NCI-H2107 (cell line): ENCODE measurements at regions not wholly inside any gene's neighbourhood (a gene's known extent, or its start where the extent isn't known, plus 50 kb on each side); places are given as distances from the start of the nearest gene placed in this dataset.

ENCODE experiments used
- DNase-seq: peaks from one replicate; lab custom pipeline; 2025; lab: John Stamatoyannopoulos, UW

- no peak for DNase-seq
These were observed 424.9 kb downstream of the INSC start for GRCh38 chr11:15539645-15540044.

DNA sequence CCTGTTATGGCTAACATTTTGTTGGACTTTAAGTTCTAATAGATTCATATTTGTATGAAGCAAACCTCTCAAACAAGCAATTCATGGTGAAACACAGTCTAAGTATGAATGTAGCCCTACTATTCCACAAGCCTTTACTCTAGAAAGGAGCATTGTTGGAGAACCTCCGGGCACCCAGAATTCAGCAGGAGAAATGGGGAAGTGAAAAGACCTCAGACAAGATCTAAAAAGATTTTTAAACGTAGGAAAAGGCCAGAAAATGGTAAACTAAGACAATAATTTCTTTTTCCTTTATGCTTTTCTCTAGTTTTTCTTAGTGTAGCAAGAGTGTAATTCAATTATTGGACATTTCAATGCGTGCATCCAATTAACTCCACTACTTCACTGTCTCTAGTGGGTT is 426.4 kb downstream of the INSC start:
- DNase-seq, result no peak

- no peak for DNase-seq
These were observed 429.6 kb downstream of the INSC start for GRCh38 chr11:15544353-15544752.

DNA sequence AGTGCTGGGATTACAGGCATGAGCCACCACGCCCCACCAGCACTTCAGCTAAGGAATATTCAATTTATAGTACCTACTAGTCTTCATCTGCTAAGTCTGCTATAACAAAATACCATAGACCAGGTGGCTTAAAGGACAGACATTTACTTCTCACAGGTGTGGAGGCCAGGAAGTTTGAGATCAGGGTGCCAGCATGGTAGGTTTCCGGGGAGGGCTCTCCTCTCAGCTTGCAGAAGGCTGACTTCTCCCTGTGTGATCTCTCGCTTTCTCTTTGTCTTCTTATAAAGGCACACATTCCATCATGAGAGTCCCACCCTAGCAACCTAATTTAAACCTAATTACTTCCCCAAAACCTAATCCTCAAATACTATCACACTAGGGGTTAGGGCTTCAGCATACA is 433.0 kb downstream of the INSC start:
- DNase-seq, result no peak

DNA sequence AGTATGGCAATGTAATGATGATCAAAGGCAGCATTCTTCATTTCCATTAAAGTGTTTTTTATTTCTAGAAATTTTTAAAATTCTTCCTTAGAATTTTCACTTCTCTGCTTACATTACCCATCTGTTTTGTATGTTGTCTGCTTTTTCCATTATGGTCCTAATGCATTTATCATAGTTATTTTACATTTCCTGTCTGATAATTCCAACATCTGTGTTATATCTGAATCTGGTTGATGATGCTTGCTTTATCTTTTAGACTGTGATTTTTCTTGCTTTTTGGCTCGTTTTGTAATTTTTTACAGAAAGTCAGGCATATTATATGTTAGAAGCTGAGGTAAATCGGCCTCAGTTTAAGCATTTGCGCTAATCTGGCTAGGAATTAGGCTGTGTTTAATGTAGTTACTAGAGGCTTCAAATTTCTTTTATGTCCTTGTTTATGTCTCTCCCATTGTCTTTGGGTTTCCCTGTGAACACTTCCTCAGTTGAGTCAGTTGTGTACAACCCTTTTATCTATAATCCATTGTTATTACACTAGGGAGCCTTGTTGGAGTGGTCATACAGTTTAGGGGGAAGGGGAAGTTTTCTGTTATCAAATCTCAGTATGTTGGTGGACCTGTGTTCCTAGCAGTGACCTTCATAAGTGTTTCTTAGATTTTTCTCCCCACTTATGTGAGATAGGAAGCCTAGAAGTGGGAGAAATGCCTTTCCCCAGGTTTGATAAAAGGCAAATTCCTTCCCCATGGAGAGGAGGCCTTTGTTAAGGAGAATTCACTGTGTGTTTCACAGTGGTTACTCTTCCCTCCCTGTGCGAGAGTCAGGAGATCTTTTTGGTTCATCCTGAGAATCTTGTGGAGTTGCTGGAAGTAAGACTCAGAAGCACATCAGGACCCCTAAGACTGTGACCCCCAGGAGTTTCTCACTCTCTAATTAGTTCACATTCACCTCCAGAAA is 437.5 kb downstream of the INSC start:
- DNase-seq, result no peak

- DNase-seq, result no peak
These were observed 440.4 kb downstream of the INSC start for GRCh38 chr11:15555161-15555560.

GRCh38 chr11:15557457-15558230 is 442.9 kb downstream of the INSC start:
- no peak for DNase-seq

GRCh38 chr11:15558513-15559181 is 443.9 kb downstream of the INSC start:
- no peak for DNase-seq

DNA sequence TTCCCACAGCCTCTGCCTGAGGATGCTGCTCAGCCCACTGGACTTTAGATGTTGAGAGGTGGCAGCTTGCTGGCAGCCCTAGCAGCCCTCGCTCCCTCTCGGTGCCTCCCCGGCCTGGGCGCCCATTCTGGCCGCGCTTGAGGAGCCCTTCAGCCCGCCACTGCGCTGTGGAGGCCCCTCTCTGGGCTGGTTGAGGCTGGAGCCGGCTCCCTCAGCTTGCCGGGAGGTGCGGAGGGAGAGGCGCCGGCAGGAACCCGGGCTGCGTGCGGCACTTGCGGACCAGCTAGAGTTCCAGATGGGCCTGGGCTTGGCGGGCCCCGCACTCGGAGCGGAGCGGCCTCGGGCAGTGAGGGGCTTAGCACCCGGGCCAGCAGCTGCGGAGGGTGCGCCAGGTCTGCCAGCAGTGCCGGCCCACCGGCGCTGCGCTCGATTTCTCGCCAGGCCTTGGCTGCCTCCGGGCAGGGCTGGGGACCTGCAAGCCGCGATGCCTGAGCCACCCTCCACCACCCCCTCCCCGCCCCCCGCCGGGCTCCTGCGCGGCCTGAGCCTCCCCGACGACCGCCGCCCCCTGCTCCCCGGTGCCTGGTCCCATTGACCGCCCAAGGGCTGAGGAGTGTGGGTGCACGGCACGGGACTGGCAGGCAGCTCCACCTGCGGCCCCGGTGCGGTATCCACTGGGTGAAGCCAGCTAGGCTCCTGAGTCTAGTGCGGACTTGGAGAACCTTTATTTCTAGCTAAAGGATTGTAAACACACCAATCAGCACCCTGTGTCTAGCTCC is 446.2 kb downstream of the INSC start:
- DNase-seq, result no peak

DNA sequence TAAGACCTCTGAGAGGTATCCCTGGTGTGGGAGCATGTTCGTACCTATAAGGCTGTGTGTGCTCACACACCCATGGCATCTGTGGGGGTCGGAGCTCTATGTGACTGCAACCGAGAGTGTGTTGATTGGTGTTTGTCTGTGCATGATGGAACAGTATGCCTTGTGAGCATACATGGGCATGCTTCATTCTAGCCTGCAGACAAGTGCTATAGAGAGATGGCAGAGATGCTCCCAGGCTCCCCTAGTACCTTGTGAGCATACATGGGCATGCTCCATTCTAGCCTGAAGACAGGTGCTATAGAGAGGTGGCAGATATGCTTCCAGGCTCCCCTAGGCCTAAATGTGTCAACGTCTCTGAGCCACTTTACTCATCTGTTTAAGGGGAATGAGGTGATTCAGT is 447.5 kb downstream of the INSC start:
- DNase-seq, result no peak

GRCh38 chr11:15563054-15563453 is 448.3 kb downstream of the INSC start:
- peak; percentile 59 for DNase-seq

GRCh38 chr11:15565880-15566279 is 451.2 kb downstream of the INSC start:
- peak; percentile 86 for DNase-seq

GRCh38 chr11:15568440-15568839 is 453.7 kb downstream of the INSC start:
- no peak for DNase-seq

DNA sequence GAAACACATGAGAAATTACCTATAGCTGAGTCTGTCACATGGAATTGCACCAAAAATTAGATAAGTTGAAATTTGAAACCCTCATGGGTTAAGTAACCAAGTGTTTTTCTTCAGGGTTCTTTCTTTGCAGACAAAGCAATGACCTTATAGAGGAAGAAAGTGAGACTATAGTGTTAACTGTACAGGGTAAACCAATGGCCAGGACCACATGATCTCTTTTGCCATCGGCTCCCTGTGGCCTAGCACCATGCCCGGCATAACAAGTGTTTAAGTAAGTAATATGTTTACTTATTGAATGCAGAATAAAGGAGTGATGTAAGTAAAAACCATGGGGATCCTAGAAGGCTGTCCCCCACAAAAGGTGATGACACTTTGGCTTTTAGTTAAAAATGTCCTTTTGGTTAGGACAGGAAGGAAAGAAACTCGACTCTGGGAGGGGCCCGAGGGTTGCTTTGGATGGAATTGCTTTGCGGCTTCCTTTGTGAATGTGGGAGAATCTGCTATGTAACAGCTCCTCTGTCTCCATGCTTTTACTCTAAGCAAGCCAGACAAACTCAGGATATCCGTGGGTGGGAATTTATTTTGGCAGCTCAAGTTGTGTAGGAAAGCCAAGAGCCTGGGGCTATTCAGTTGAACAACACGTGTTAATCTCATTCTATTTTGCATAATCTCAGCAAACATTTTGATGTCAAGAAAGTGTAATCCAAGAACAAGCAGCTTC is 454.7 kb downstream of the INSC start:
- no peak for DNase-seq

DNA sequence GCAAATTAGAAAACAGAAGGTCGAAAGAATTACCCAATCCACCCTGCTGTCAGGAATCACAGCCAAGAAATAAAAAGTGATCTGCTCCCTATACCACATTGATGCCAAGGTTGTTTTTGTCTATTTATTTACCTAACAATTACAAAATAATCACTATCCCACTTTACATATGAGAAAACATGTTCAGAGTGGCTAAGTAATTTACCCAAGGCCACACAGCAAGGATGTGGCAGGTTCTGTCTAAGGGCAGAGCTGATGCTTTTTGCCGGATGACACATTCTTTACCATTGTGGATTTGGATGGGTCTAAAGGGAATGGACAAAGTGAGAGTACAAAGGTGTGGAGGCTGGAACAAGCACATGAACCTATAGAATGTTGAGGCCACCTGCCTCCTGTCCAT is 460.7 kb downstream of the INSC start:
- DNase-seq, result no peak

- no peak for DNase-seq
These were observed 462.0 kb downstream of the INSC start for GRCh38 chr11:15576769-15577168.

DNA sequence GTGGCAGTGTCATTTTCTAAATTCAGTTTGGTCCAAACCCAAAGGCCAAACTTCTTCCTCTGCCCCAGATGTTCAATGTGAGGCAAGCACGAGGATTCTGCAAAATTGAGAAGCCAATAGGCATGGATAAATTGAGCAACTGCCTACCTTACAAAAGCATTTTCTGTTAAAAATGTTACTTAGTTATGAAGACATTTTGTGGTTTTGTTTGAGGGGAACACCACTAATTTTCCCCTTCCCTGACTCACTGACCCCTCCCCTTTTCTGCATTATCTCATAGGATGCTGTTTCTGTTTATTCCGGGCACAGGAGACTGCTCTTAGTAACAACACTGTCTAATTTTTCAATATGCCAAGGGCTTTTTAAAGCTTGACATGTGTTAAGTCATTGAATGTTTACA is 462.8 kb downstream of the INSC start:
- DNase-seq, result no peak

DNA sequence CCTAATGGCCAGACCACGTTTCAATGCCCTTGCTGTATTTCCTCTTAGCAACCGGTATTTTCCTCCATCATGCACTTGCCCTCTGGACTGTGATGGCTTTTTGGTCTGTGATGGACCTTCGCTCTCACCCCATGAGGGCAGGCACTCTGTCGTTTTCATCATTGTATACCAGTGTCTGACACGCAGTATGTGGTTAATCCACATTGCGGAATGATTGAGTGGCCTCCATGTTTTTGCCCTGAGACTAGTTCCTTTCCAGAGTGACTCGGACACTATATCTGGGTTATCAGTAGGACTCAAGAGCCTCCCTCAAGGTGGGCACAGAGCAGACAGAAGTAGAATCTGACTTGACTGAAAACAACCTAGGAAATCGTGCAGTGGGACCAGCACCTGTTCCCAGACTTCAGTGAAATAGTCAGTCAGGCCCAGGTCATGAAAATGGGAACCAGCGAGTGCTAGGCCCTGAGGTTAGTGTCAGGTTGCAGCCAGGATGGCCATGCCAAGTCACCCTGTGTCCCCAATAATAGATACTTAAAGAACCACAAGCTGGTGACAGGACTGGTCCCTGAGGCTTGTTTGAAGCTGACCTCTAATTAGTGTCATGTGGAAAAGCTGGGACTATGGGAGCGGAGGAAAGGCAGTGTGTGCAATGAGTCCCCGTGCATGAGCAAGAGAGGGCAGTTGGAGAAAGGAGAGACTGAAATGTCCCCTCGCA is 464.7 kb downstream of the INSC start:
- no peak for DNase-seq

DNA sequence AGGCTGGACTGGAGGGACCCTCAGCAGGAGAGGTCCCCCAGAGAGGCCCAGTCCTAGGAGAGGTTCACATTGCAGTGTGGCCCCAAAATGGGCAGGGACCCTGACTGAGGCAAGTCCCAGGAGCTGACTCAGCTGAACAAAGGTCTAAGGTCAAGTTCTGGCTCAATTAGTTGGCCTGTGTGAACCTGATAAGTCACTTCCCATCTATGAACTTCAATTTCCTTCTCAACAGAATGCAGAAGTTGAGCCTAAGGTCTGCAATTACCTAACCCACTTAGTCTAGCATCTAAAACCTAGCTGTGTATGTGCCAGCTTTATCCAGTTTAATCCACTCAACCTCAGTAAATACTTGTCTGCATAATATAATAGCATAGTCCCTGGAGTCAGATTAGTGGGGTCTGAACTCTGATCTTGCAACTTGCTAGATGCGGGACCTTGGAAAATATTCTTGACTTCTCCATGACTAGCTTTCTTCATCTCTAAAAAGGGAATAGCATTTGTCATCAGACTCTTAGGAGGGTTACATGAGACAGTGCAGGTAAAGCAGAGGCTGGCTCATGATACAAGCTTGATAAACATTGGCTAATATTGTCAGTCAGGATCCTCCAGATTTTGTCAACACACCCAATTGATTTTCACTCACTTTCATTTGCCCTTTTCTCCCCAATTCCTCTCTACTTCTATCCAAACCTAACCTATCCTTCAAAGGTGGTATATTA is 465.5 kb downstream of the INSC start:
- DNase-seq, result no peak

- DNase-seq, result no peak
These were observed 466.0 kb downstream of the INSC start for GRCh38 chr11:15580775-15581095.
